SU-DHL-6 (cell line): ENCODE measurements at regions not wholly inside any gene's neighbourhood (a gene's known extent, or its start where the extent isn't known, plus 50 kb on each side); places are given as distances from the start of the nearest gene placed in this dataset.
"Not testable (repeated sequence)": the region's sequence is repeated elsewhere in the genome, so short reads cannot be mapped to it uniquely, and the experiment has no call there.

Experiments
- H2AFZ ChIP-seq: fragments of 200-600 bp; sonication (generic); 2 replicates; pipeline ENCODE4 v1.6.1; 2014; ENCODE audit warnings: low read depth, mild to moderate bottlenecking, moderate library complexity, mixed read lengths, antibody characterized with exemption, low read length; ENCODE audit not compliant: severe bottlenecking
- H3F3A ChIP-seq: fragments of 200-600 bp; shearing (Covaris generic); 2 replicates; pipeline ENCODE4 v1.6.0; 2016; ENCODE audit warnings: antibody characterized with exemption, mild to moderate bottlenecking; ENCODE audit not compliant: insufficient read depth
- H3K27ac ChIP-seq: fragments of 200-600 bp; sonication (generic); 2 replicates; pipeline ENCODE4 v1.5.1; 2016; ENCODE audit warnings: low read depth, mild to moderate bottlenecking, low read length, moderate library complexity, mixed read lengths
- H3K27me3 ChIP-seq: fragments of 200-600 bp; sonication (generic), shearing (Covaris generic); 2 replicates; pipeline ENCODE4 v1.6.0; 2014; ENCODE audit warnings: mild to moderate bottlenecking, low read length
- H3K36me3 ChIP-seq: fragments of 200-600 bp; sonication (generic); 2 replicates; pipeline ENCODE4 v1.6.1; 2014; ENCODE audit warnings: mild to moderate bottlenecking, low read length, mixed read lengths
- H3K4me2 ChIP-seq: fragments of 300-600, 200-600 bp; shearing (Covaris generic), sonication (generic); 2 replicates; pipeline ENCODE4 v1.6.0; 2014; ENCODE audit warnings: low read length, low read depth, mild to moderate bottlenecking; ENCODE audit not compliant: poor library complexity, severe bottlenecking
- H3K4me3 ChIP-seq: fragments of 200-600 bp; sonication (generic); 2 replicates; pipeline ENCODE4 v1.5.1; 2014; ENCODE audit warnings: antibody characterized with exemption, low read length, mild to moderate bottlenecking, mixed read lengths; ENCODE audit not compliant: insufficient read depth, poor library complexity, severe bottlenecking
- H3K79me2 ChIP-seq: fragments of 200-600 bp; sonication (generic); 2 replicates; pipeline ENCODE4 v1.6.1; 2014; ENCODE audit warnings: mild to moderate bottlenecking, low read length, moderate library complexity; ENCODE audit not compliant: insufficient read depth
- H3K9ac ChIP-seq: fragments of 200-600 bp; sonication (generic); 2 replicates; pipeline ENCODE4 v1.7.0; 2014; ENCODE audit warnings: mild to moderate bottlenecking, low read length
- H3K9me2 ChIP-seq: fragments of 200-600 bp; sonication (generic); replicated peaks from 2 replicates; pipeline ENCODE4 v1.6.1; 2014; ENCODE audit warnings: low read length; ENCODE audit not compliant: insufficient read depth
- H3K9me3 ChIP-seq: fragments of 200-600 bp; sonication (generic); 2 replicates; pipeline ENCODE4 v1.6.1; 2014; ENCODE audit warnings: low read length, mixed read lengths; ENCODE audit not compliant: insufficient read depth
- H4K20me1 ChIP-seq: fragments of 200-600 bp; sonication (generic); 2 replicates; pipeline ENCODE4 v1.6.1; 2014; ENCODE audit warnings: low read depth, mild to moderate bottlenecking, antibody characterized with exemption, low read length, moderate library complexity, mixed read lengths
- EZH2phosphoT487 ChIP-seq: fragments of 200-600 bp; sonication (generic), shearing (Covaris generic); conservative IDR thresholded peaks from 2 replicates; pipeline ENCODE4 v1.6.1; 2018; ENCODE audit warnings: mild to moderate bottlenecking, antibody characterized with exemption, low read length, moderate library complexity, mixed read lengths
- TF ChIP-seq, protein P1 (sequence below): fragments of 200-600 bp; sonication (generic); IDR thresholded peaks from one replicate; pipeline ENCODE4 v1.5.1; 2017; ENCODE audit warnings: antibody characterized with exemption, mild to moderate bottlenecking, low read length, moderate library complexity; ENCODE audit not compliant: insufficient read depth, poor library complexity, severe bottlenecking

GRCh38 chr1:25171013-25171412 lies 61.3 kb downstream of the SYF2 start:
- H3K9ac ChIP-seq, H3K79me2 ChIP-seq, H3K27ac ChIP-seq, H3K9me2 ChIP-seq, H3K27me3 ChIP-seq, H3K9me3 ChIP-seq, H3K4me3 ChIP-seq, H3F3A ChIP-seq, H3K4me2 ChIP-seq, H2AFZ ChIP-seq, H3K36me3 ChIP-seq, H4K20me1 ChIP-seq: not testable (repeated sequence)

GRCh38 chr1:25170439-25170838 lies 61.9 kb downstream of the SYF2 start:
- H3K4me2 ChIP-seq, result no peak overlapping the region
- TF ChIP-seq, protein P1, sequence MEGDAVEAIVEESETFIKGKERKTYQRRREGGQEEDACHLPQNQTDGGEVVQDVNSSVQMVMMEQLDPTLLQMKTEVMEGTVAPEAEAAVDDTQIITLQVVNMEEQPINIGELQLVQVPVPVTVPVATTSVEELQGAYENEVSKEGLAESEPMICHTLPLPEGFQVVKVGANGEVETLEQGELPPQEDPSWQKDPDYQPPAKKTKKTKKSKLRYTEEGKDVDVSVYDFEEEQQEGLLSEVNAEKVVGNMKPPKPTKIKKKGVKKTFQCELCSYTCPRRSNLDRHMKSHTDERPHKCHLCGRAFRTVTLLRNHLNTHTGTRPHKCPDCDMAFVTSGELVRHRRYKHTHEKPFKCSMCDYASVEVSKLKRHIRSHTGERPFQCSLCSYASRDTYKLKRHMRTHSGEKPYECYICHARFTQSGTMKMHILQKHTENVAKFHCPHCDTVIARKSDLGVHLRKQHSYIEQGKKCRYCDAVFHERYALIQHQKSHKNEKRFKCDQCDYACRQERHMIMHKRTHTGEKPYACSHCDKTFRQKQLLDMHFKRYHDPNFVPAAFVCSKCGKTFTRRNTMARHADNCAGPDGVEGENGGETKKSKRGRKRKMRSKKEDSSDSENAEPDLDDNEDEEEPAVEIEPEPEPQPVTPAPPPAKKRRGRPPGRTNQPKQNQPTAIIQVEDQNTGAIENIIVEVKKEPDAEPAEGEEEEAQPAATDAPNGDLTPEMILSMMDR, result no peak
- TF ChIP-seq EZH2phosphoT487, result no peak
- no peaks in the 10 kb centered on the region for H4K20me1 ChIP-seq

DNA sequence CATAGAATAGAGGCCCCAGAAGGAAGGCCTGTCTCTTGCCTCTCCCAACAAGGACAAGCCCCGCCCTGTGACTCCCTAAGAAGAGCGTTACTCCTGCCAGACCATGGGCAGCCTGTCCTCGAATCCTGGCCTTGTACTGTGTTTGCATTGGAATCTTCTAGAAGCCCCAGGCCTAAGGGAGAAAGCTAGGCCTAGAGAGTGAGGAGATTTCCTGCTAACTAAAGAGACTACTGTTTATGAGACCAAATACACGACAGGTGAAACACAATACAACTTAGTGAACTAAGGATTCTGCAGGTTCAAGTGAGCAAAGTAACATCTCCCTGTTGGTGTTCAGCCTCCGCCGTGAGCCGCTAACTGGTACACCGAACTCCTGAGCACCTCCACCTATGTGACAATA lies 62.7 kb downstream of the SYF2 start:
- Histone ChIP-seq H2AFZ (no peak overlapping the region), H4K20me1 (no peaks in the 10 kb centered on the region), H3K9me2 (no peaks in the 10 kb centered on the region), H3F3A (no peaks in the 10 kb centered on the region), H3K27ac (no peak overlapping the region), H3K9me3 (no peaks in the 10 kb centered on the region), H3K36me3 (no peaks in the 10 kb centered on the region), H3K9ac (no peak overlapping the region), H3K79me2 (no peaks in the 10 kb centered on the region), H3K4me2 (no peak overlapping the region), H3K27me3 (no peaks in the 10 kb centered on the region), H3K4me3 (no peak overlapping the region)
- TF ChIP-seq, protein P1, result no peak

More at GRCh38 chr1:25170439-25170838, 61.9 kb downstream of the SYF2 start:
- Histone ChIP-seq H3K9ac (no peak overlapping the region), H3K79me2 (no peaks in the 10 kb centered on the region), H3K9me3 (no peaks in the 10 kb centered on the region), H3F3A (no peaks in the 10 kb centered on the region), H2AFZ (no peak overlapping the region), H3K9me2 (no peaks in the 10 kb centered on the region), H3K36me3 (no peaks in the 10 kb centered on the region), H3K27ac (no peak overlapping the region), H3K27me3 (no peaks in the 10 kb centered on the region), H3K4me3 (no peak overlapping the region)

- Histone ChIP-seq H3K4me2 (no peak overlapping the region), H3K9me3 (no peaks in the 10 kb centered on the region), H3F3A (no peaks in the 10 kb centered on the region), H3K36me3 (no peaks in the 10 kb centered on the region), H3K9ac (no peak overlapping the region), H3K4me3 (no peak overlapping the region), H3K9me2 (no peaks in the 10 kb centered on the region), H3K27me3 (no peaks in the 10 kb centered on the region), H2AFZ (no peak overlapping the region), H3K79me2 (no peaks in the 10 kb centered on the region), H3K27ac (no peak overlapping the region), H4K20me1 (no peaks in the 10 kb centered on the region)
- no peak for TF ChIP-seq EZH2phosphoT487
- TF ChIP-seq, protein P1, result no peak
Observed at GRCh38 chr1:25169168-25169567, 63.1 kb downstream of the SYF2 start.
